ENCODE measurements at regions not wholly inside any gene's neighbourhood (a gene's known extent, or its start where the extent isn't known, plus 50 kb on each side); places are given as distances from the start of the nearest gene placed in this dataset.

DNA sequence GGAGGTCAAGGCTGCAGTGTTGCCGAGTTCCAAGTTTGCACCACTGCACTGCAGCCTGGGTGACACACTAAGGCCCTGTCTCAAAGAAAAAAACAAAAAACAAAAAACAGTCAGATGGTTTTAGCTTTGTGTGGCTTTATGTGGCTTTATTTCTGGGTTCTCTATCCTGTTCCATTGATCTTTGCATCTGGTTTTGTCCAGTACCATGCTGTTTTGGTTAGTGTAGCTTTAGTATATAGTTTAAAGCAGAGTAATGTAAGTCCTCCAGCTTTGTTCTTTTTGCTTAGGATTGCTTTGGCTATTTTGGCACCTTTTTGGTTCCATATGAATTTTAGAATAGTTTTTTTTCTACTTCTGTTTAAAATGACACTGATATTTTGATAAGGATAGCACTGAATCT lies 225.5 kb downstream of the HDGFL1 start:
- Mint-ChIP-seq H3K4me3 (no peak overlapping the region), H3K9me3 (peaks cover 28% of the 10 kb centered on the region), H3K27ac (no peak overlapping the region), H3K36me3 (no peaks in the 10 kb centered on the region), H3K4me1 (no peaks in the 10 kb centered on the region), H3K27me3 (no peaks in the 10 kb centered on the region)
- ATAC-seq: no peak

DNA sequence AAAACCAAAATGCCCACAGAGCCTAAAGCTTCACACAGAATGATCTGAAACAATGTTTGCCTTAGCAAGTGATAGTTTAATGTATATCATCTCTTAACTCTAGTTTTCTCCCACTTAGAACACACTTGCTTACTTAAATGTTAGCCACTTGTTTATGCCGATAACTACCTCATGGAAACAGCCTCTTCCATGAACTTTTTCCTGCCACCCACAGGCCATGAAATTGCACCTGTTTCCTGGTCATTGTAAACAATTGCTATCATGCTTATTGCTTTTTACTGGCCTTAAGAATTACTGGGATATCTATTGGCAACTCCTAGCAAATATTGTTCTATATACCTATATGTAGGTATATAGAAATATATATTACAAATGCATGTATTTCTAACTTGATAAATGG lies 231.1 kb downstream of the HDGFL1 start:
- no peaks in the 10 kb centered on the region for H3K36me3 Mint-ChIP-seq
- H3K27ac Mint-ChIP-seq: no peak overlapping the region
- ATAC-seq: no peak
- no peaks in the 10 kb centered on the region for H3K27me3 Mint-ChIP-seq
- H3K9me3 Mint-ChIP-seq: peaks cover 7% of the 10 kb centered on the region
- H3K4me1 Mint-ChIP-seq: no peaks in the 10 kb centered on the region
- no peak overlapping the region for H3K4me3 Mint-ChIP-seq

DNA sequence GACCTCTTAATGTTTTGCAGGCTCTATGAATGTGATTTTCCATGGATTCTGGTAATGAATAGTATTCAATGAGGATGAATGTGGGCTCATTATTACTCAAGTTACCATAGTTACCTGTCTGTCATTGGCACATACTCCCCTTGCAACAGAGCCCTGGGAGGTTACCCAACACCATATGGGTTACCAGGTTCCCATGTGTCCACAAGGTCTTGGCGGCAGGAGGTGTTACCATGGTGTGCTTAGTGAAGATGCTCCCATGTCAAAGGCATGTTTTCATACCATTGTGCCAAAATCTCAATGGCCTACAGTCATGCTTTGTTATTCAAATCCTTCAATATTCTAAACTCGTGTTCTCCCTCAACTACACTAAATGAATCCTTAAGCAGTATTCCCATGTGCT lies 232.5 kb downstream of the HDGFL1 start:
- peaks cover 2% of the 10 kb centered on the region for H3K9me3 Mint-ChIP-seq
- no peak overlapping the region for H3K27ac Mint-ChIP-seq
- H3K4me3 Mint-ChIP-seq: no peak overlapping the region
- H3K4me1 Mint-ChIP-seq: no peaks in the 10 kb centered on the region
- no peaks in the 10 kb centered on the region for H3K36me3 Mint-ChIP-seq
- ATAC-seq: no peak
- H3K27me3 Mint-ChIP-seq: no peaks in the 10 kb centered on the region

DNA sequence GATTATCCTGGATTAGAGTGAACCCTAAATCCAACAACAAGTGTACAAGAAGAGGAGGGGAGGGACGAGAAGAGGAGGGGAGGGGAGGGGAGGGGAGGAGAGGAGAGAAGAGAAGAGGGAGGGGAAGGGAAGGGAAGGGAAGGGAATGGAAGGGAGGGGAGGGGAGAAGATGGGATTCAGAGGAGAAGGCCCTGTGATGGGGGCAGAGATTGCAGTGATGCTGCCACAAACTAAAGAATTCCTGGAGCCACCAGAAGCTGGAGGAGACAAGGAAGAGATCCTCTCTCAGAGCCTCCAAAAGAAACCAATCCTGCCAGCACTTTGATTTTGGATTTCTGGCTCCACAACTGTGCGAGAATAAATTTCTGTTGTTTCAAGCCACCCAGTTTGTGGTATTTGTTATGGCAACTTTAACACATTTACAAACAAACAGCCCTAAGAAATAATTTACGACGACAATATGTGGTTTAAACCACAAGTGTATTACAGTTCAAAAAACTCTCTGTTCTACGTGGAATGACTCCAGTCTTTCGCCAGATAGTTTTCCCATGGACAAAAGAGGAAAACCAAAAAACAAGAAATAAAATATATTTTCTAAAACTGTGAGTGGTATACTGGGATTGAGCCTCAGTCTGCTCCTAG lies 235.4 kb downstream of the HDGFL1 start:
- Mint-ChIP-seq H3K27ac (no peak overlapping the region), H3K27me3 (no peaks in the 10 kb centered on the region), H3K9me3 (peaks cover 5% of the 10 kb centered on the region), H3K4me1 (no peaks in the 10 kb centered on the region), H3K36me3 (no peaks in the 10 kb centered on the region), H3K4me3 (no peak overlapping the region)
- no peak for ATAC-seq

DNA sequence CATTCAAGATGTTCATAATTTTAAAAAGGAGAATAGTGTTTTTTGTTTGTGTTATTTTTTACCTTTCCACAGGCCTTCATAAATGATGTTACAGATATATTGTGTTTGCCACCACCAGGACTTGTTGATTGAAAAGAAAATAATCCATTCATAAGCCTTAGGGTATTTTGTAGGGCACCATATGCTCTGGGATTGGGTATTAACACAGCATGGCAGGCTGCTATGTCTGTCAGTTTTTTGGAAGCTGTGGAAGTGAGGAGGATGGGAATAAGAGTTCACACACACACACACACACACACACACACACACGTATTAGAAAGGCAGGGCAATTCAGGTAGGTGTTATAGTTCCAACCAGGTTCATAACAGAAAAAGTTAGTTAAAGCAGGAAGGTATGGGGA lies 237.9 kb downstream of the HDGFL1 start:
- H3K4me3 Mint-ChIP-seq: no peak overlapping the region
- no peaks in the 10 kb centered on the region for H3K36me3 Mint-ChIP-seq
- H3K9me3 Mint-ChIP-seq: peaks cover 10% of the 10 kb centered on the region
- H3K27me3 Mint-ChIP-seq: no peaks in the 10 kb centered on the region
- no peak overlapping the region for H3K27ac Mint-ChIP-seq
- no peaks in the 10 kb centered on the region for H3K4me1 Mint-ChIP-seq
- no peak for ATAC-seq

DNA sequence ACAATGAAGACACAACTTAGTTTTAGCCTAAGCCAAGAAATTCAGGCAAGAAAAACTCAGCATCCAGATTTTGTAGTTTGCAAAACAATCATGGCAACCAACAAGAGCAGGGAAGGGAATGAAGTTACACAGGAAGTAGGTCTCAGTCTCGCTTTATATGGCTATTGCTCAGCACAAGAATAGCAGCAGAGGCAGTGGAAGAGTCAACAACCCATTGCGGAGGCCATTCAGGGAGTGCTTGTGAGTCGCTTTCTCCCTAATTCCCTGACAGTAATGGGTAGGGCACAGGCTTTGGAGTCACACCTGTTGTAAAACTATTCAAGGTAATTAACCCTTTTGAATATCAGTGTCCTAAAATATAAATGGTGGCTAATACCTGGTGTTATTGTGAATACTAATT lies 238.5 kb downstream of the HDGFL1 start:
- Mint-ChIP-seq H3K36me3 (no peaks in the 10 kb centered on the region), H3K4me3 (no peak overlapping the region), H3K27me3 (no peaks in the 10 kb centered on the region), H3K9me3 (peaks cover 10% of the 10 kb centered on the region), H3K4me1 (no peaks in the 10 kb centered on the region), H3K27ac (no peak overlapping the region)
- ATAC-seq: no peak

DNA sequence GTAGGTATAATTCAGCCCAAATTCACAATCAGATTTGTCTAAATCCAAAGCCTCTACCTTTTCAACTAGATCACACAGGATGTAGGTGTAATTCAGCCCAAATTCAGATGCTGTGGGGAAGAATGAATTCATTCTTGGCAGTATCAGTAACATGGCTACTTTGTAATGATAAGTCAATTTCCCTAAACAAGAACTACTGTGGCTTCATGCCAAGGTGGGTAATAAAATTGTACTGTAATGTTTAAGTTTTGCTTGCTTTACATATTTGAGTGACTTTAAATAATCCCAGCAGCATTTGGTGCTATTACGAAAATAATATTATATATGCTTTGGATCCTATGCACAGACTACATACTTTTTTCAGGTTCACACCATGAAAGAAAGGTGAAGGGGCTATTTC lies 239.1 kb downstream of the HDGFL1 start:
- H3K4me1 Mint-ChIP-seq: no peaks in the 10 kb centered on the region
- no peaks in the 10 kb centered on the region for H3K36me3 Mint-ChIP-seq
- H3K27me3 Mint-ChIP-seq: no peaks in the 10 kb centered on the region
- ATAC-seq: no peak
- no peak overlapping the region for H3K27ac Mint-ChIP-seq
- no peak overlapping the region for H3K4me3 Mint-ChIP-seq
- peaks cover 10% of the 10 kb centered on the region for H3K9me3 Mint-ChIP-seq

DNA sequence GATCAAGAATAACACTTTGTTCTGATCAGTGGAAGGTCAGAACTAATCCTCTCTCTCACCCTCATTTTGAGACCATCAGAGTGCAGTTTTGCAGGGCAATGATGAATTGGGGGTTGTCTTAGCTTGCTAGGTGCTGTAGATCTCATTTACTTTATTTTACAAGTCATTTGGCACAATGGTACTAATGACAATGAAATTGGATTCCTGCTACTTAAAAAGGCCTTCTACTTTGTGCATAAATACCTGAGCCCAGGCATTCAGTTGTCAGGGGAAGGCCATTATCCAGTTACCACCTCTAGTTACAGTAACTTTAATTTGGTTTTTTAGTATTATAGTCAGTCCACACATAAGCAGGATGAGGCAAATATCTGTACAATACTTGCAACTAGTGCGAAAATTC lies 240.0 kb downstream of the HDGFL1 start:
- Mint-ChIP-seq H3K9me3 (peaks cover 12% of the 10 kb centered on the region), H3K27ac (no peak overlapping the region), H3K27me3 (no peaks in the 10 kb centered on the region), H3K4me3 (no peak overlapping the region), H3K36me3 (no peaks in the 10 kb centered on the region), H3K4me1 (no peaks in the 10 kb centered on the region)
- ATAC-seq: no peak

DNA sequence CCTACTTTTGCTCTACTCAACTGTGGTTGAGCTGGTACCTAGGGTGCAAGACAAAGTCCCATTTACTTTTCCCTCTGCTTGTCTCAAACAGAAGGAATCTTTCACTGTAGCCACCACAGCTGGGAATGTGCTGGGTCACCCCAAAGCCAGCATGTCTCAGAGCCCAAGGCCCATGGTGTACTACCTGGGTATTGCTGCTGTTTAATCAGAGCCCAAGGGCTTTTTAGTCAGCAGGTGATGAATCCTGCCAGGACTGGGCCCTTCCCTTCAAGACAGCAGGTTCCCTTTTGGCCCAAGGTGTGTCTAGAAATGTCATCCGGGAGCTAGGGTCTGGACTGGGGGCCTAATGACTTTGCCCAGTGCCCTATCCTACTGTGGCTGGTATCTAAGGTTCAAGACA lies 249.8 kb downstream of the HDGFL1 start:
- Mint-ChIP-seq H3K27ac (no peak overlapping the region), H3K4me3 (no peak overlapping the region), H3K27me3 (no peaks in the 10 kb centered on the region), H3K9me3 (peaks cover 3% of the 10 kb centered on the region), H3K36me3 (no peaks in the 10 kb centered on the region), H3K4me1 (no peaks in the 10 kb centered on the region)
- no peak for ATAC-seq

DNA sequence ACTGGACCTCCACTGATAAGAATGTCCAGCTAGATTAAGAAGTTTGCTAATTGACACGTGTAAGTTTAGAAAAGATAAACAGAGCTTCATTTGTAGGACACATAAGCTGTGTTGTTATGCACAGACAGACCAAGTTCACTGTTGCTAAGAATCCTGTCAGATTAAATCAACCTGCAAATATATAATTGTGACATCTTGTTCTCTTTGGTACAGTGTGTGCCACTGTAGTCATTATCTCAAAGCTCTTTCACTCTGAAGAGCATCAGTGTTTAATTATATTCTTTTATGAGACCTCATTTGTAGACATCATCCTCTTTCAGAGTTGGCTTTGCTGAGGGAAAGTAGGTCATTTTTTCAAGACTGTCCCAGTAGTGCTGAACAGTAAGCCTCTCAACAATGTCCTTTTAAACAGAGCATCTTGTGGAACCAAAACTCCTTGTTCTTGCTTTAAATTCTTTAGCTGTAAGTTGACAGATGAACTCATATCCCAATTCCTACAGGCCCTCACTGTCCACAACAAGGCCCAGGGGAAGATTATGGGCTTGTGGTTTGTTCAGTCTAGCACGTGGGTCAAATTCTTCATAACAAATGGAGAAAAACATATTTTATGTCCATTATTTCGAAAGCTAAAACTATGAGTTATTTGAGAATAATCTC lies 252.4 kb downstream of the HDGFL1 start:
- no peaks in the 10 kb centered on the region for H3K4me1 Mint-ChIP-seq
- no peak for ATAC-seq
- H3K36me3 Mint-ChIP-seq: no peaks in the 10 kb centered on the region
- H3K9me3 Mint-ChIP-seq: no peaks in the 10 kb centered on the region
- H3K27me3 Mint-ChIP-seq: no peaks in the 10 kb centered on the region
- H3K4me3 Mint-ChIP-seq: no peak overlapping the region
- H3K27ac Mint-ChIP-seq: no peak overlapping the region

DNA sequence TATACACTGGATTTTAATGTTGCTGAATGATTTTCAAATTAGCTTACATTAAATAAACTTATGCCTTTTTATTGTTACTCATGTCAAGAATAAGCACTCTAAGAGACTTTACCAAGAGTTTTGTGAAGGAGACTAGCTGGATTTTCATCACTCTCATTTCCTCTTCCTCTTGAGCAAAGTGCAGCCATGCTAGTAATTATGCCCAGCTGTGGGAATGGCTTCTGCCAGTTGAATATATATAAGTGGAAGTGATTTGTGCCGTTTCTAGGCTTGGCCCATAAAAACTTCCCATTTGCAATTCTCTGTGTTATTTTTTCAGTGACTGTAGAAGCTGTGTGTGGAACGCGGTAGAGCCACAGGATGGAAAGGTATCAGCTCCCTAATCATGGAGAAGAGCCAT lies 255.8 kb downstream of the HDGFL1 start:
- ATAC-seq: no peak
- Mint-ChIP-seq H3K9me3 (no peaks in the 10 kb centered on the region), H3K27ac (no peak overlapping the region), H3K27me3 (no peaks in the 10 kb centered on the region), H3K4me1 (no peaks in the 10 kb centered on the region), H3K4me3 (no peak overlapping the region), H3K36me3 (no peaks in the 10 kb centered on the region)

DNA sequence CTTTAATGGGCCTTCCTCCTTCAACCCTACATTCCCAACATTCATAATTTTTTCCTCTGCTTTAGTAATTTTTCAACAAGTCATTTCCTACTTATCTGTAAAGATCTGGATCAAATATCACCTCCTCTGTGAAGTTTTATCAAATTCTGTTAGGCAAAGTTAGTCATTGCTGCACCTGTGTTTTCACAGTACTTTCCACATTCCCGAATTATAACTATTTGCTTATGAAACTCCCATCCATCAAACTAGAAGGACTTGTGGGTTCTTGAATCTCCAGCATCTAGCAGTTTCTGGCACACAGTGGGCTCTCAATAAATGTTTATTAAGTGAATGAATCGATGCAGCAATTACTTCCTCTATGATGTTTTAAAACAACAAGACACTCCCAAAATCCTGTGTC lies 257.6 kb downstream of the HDGFL1 start:
- H3K36me3 Mint-ChIP-seq: no peaks in the 10 kb centered on the region
- no peak for ATAC-seq
- no peaks in the 10 kb centered on the region for H3K27me3 Mint-ChIP-seq
- H3K4me3 Mint-ChIP-seq: no peak overlapping the region
- H3K27ac Mint-ChIP-seq: no peak overlapping the region
- H3K9me3 Mint-ChIP-seq: peaks cover 1% of the 10 kb centered on the region
- H3K4me1 Mint-ChIP-seq: no peaks in the 10 kb centered on the region

DNA sequence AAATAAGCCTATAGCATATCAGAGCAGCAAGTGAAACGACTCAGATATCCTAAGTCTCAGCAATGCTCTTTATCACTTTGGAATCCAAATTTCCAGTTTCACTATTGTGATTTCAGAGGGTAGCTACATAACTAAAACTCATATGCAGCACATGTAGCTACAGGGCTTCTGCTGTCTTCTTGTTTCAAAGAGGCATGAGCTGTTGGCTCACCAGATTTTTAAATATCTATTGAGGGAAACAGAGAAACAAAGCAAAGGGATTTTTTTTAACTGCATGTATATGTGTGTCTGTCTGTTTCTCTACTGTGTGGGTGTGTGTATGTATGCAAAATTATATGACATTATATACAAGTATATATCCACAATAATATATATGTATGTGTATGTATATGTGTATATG lies 258.4 kb downstream of the HDGFL1 start:
- Mint-ChIP-seq H3K4me1 (no peaks in the 10 kb centered on the region), H3K9me3 (peaks cover 3% of the 10 kb centered on the region), H3K4me3 (no peak overlapping the region), H3K27ac (no peak overlapping the region), H3K27me3 (no peaks in the 10 kb centered on the region), H3K36me3 (no peaks in the 10 kb centered on the region)
- ATAC-seq: no peak

DNA sequence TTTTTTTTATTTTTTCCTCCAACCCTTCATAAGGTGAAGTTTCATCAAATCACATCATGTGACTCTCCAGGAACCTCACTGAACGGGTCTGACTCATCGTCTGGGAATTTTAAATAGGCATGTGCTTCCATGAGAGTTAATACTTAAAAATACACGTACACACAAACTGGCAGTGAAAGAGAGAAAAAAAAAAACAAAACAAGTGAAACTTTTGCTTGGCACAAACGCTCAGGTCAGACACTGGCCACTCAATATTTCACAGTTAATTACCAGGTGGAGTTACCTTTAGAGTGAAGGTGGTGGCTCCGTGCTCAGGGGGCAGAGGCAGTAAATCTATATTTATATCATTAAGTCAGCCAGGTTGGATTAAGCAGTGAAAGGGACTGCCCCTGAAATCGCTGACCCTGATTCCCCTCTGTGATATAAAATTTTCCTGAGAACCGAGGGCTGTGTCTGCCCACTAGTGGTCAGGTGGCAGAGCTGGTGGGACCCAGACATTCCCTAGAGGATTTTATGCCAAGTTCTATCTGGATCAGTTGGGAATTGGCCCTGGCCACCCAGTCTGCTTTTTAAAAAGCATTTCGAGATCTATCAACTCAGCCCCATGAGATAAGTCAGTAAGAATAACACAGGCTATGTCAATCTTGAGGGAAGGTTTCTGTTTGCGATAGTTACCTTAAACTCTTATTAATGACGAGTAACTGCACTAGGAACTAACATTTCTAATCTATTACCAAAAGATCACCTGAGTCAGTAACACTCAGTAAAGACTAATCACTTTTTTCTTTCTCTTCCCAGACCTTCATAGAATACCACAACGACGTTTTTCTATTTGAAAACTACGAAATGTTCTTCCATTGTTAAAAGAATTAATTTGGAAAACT lies 259.1 kb downstream of the HDGFL1 start:
- no peaks in the 10 kb centered on the region for H3K36me3 Mint-ChIP-seq
- H3K27me3 Mint-ChIP-seq: no peaks in the 10 kb centered on the region
- peaks cover 5% of the 10 kb centered on the region for H3K9me3 Mint-ChIP-seq
- no peak for ATAC-seq
- no peak overlapping the region for H3K27ac Mint-ChIP-seq
- H3K4me3 Mint-ChIP-seq: no peak overlapping the region
- H3K4me1 Mint-ChIP-seq: no peaks in the 10 kb centered on the region

DNA sequence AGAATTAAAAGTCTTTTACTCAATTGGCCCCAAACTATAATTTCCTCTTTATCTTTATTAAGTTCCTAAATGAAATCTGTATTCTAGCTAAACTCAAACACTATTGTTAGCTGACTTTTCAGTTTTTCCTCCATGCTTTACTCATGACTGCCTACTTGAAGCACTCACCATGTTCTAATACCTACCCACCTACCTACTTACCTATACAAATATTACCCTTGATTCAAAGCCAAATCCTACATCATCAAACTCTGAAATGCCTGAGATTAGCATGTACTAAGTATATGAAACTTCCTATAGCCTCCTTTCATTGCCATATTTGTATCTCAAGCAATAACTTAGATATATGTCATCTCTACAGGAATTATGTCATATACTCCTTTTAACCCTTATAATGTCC lies 259.7 kb downstream of the HDGFL1 start:
- H3K9me3 Mint-ChIP-seq: peaks cover 5% of the 10 kb centered on the region
- no peaks in the 10 kb centered on the region for H3K36me3 Mint-ChIP-seq
- no peak overlapping the region for H3K4me3 Mint-ChIP-seq
- no peak overlapping the region for H3K27ac Mint-ChIP-seq
- H3K27me3 Mint-ChIP-seq: no peaks in the 10 kb centered on the region
- ATAC-seq: no peak
- H3K4me1 Mint-ChIP-seq: no peaks in the 10 kb centered on the region

DNA sequence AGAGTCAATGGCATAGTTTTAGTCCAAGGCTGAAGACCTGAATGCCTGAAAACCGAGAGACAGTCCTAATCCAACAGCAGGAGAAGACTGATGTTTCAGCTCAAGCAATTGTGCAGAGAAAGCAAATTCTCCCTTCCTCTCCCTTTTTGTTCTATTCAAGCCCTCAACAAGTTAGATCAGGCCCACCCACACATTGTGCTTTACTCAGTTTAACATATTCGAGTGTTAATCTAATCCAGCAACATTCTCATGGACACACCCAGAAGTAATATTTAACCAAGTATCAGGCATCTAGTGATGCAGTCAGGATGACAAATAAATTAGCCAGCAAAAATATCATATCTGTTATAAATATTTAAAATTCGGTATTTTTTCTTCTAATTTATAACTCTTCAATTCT lies 261.1 kb downstream of the HDGFL1 start:
- no peak overlapping the region for H3K4me3 Mint-ChIP-seq
- no peaks in the 10 kb centered on the region for H3K27me3 Mint-ChIP-seq
- H3K36me3 Mint-ChIP-seq: no peaks in the 10 kb centered on the region
- H3K27ac Mint-ChIP-seq: no peak overlapping the region
- no peak for ATAC-seq
- H3K9me3 Mint-ChIP-seq: peaks cover 10% of the 10 kb centered on the region
- no peaks in the 10 kb centered on the region for H3K4me1 Mint-ChIP-seq
